IMR-90 (cell line): ENCODE measurements at regions not wholly inside any gene's neighbourhood (a gene's known extent, or its start where the extent isn't known, plus 50 kb on each side); places are given as distances from the start of the nearest gene placed in this dataset.

ENCODE experiments used
- ATAC-seq: fragments of 200-7000 bp; cut with Tn5 transposase; 2 replicates; pipeline ENCODE4 v1.9.1; 2020; ENCODE audit warnings: low read depth, mild to moderate bottlenecking, moderate library complexity
- BruUV-seq: library from RNA; stranded (reverse); fragments of 400-500 nt; replicated peaks from 2 replicates; lab custom pipeline; 2021; lab: Mats Ljungman, UMichigan
- CTCF ChIA-PET: fragments of 300-600 bp; formaldehyde crosslinking; extraction: SDS; loops from one replicate; lab custom pipeline; 2021; ENCODE audit warnings: antibody characterized with exemption; lab: Yijun Ruan, JAX
- POLR2A ChIA-PET: fragments of 300-600 bp; sonication (Branson Sonifier 250); formaldehyde crosslinking; loops from one replicate; lab custom pipeline; 2022; ENCODE audit warnings: antibody characterized with exemption; ENCODE audit not compliant: unreplicated experiment; lab: Charles Lee
- DNase-seq: peaks from one replicate; pipeline ENCODE4 v3.0.0; 2013
- H2AFZ ChIP-seq: replicated peaks from 2 replicates; pipeline ENCODE3; 2013; ENCODE audit warnings: low read length, mild to moderate bottlenecking; ENCODE audit not compliant: poor library complexity
- H2AK5ac ChIP-seq: 2 replicates; pipeline ENCODE4 v1.6.1; 2013; ENCODE audit warnings: low read depth, low read length, inconsistent platforms
- H2AK9ac ChIP-seq: replicated peaks from 2 replicates; pipeline ENCODE3; 2013; ENCODE audit warnings: mild to moderate bottlenecking, low read depth, low read length, moderate library complexity; ENCODE audit not compliant: poor library complexity
- H2BK120ac ChIP-seq: 2 replicates; pipeline ENCODE4 v1.6.1; 2013; ENCODE audit warnings: low read depth, low read length, inconsistent platforms
- H2BK15ac ChIP-seq: 3 replicates; pipeline ENCODE4 v1.6.1; 2013; ENCODE audit warnings: low read depth, low read length, inconsistent platforms
- H2BK20ac ChIP-seq: 2 replicates; pipeline ENCODE4 v1.6.1; 2013; ENCODE audit warnings: low read depth, mild to moderate bottlenecking, inconsistent platforms, low read length, moderate library complexity
- H2BK5ac ChIP-seq: 2 replicates; pipeline ENCODE4 v1.6.1; 2013; ENCODE audit warnings: mild to moderate bottlenecking, low read depth, low read length, inconsistent platforms; ENCODE audit not compliant: poor library complexity, severe bottlenecking
- H3K14ac ChIP-seq: replicated peaks from 2 replicates; pipeline ENCODE4 v1.6.1; 2013; ENCODE audit warnings: low read depth, low read length, inconsistent platforms
- H3K18ac ChIP-seq: 2 replicates; pipeline ENCODE4 v1.6.1; 2013; ENCODE audit warnings: low read depth, low read length, control low read depth
- H3K23ac ChIP-seq: 2 replicates; pipeline ENCODE4 v1.6.1; 2013; ENCODE audit warnings: low read depth, low read length, inconsistent platforms
- H3K27ac ChIP-seq: 2 replicates; pipeline ENCODE4 v1.5.1; 2013; ENCODE audit warnings: mild to moderate bottlenecking, control low read depth, low read length; ENCODE audit not compliant: insufficient read depth
- H3K27me3 ChIP-seq: 2 replicates; pipeline ENCODE4 v1.6.1; 2013; ENCODE audit warnings: low read length; ENCODE audit not compliant: control insufficient read depth, insufficient read depth
- H3K36me3 ChIP-seq: 2 replicates; pipeline ENCODE4 v1.6.1; 2013; ENCODE audit warnings: low read length, mixed read lengths; ENCODE audit not compliant: control insufficient read depth, insufficient read depth
- H3K4ac ChIP-seq: 2 replicates; pipeline ENCODE4 v1.6.1; 2013; ENCODE audit warnings: low read depth, low read length, inconsistent platforms
- H3K4me1 ChIP-seq: 2 replicates; pipeline ENCODE4 v1.6.1; 2013; ENCODE audit warnings: low read length, mixed read lengths; ENCODE audit not compliant: control insufficient read depth, insufficient read depth
- H3K4me2 ChIP-seq: 2 replicates; pipeline ENCODE4 v1.6.1; 2013; ENCODE audit warnings: low read depth, mild to moderate bottlenecking, control low read depth, low read length, moderate library complexity
- H3K4me3 ChIP-seq: 2 replicates; pipeline ENCODE4 v1.5.1; 2013; ENCODE audit warnings: low read depth, mild to moderate bottlenecking, control low read depth, low read length, moderate library complexity; ENCODE audit not compliant: insufficient read depth
- H3K56ac ChIP-seq: 2 replicates; pipeline ENCODE4 v1.6.1; 2013; ENCODE audit warnings: low read length, inconsistent platforms; ENCODE audit not compliant: insufficient read depth; ENCODE audit errors: extremely low read depth
- H3K79me1 ChIP-seq, 2 experiments: 2 replicates each; pipeline ENCODE4 v1.6.1; 2013; ENCODE audit warnings: low read length in 2 of 2, inconsistent platforms in 1 of 2, low read depth in 1 of 2
- H3K9ac ChIP-seq: 2 replicates; pipeline ENCODE4 v1.6.1; 2013; ENCODE audit warnings: low read depth, low read length, control low read depth
- H3K9me1 ChIP-seq: 2 replicates; pipeline ENCODE4 v1.6.1; 2013; ENCODE audit warnings: low read length, inconsistent platforms; ENCODE audit not compliant: insufficient read depth
- H3K9me3 ChIP-seq: 2 replicates; pipeline ENCODE4 v1.6.1; 2013; ENCODE audit warnings: low read length; ENCODE audit not compliant: control insufficient read depth, insufficient read depth
- H4K20me1 ChIP-seq: 2 replicates; pipeline ENCODE4 v1.6.1; 2013; ENCODE audit warnings: low read length, inconsistent platforms; ENCODE audit not compliant: insufficient read depth
- H4K5ac ChIP-seq: 2 replicates; pipeline ENCODE4 v1.6.1; 2013; ENCODE audit warnings: mild to moderate bottlenecking, low read depth, low read length, control low read depth
- H4K8ac ChIP-seq, 2 experiments: 2 replicates each; pipeline ENCODE4 v1.6.1; 2013; ENCODE audit warnings: low read depth in 2 of 2, low read length in 2 of 2, control low read depth in 1 of 2, inconsistent platforms in 1 of 2
- H4K91ac ChIP-seq: 2 replicates; pipeline ENCODE4 v1.6.1; 2013; ENCODE audit warnings: low read depth, low read length, inconsistent platforms; ENCODE audit not compliant: insufficient read depth
- ELK1 ChIP-seq: fragments of 150-350 bp; IDR thresholded peaks from 2 replicates; pipeline ENCODE4 v1.6.1; 2016; ENCODE audit warnings: low read depth, mild to moderate bottlenecking, low read length, moderate library complexity, borderline replicate concordance
- FOS ChIP-seq: fragments of 150-350 bp; IDR thresholded peaks from 2 replicates; pipeline ENCODE4 v1.6.1; 2016; ENCODE audit warnings: low read depth, low read length
- MAFK ChIP-seq: IDR thresholded peaks from 2 replicates; pipeline ENCODE4 v1.6.1; 2012; ENCODE audit warnings: low read depth, low read length, improper control_type of control experiment
- MAZ ChIP-seq: IDR thresholded peaks from 2 replicates; pipeline ENCODE4 v1.6.1; 2012; ENCODE audit warnings: low read depth, mild to moderate bottlenecking, low read length, improper control_type of control experiment, moderate library complexity, borderline replicate concordance
- MXI1 ChIP-seq: IDR thresholded peaks from 2 replicates; pipeline ENCODE4 v1.6.1; 2012; ENCODE audit warnings: low read depth, mild to moderate bottlenecking, low read length, moderate library complexity, borderline replicate concordance
- POLR2A ChIP-seq: IDR thresholded peaks from 2 replicates; pipeline ENCODE4 v1.6.1; 2012; ENCODE audit warnings: mild to moderate bottlenecking, low read depth, low read length
- RAD21 ChIP-seq: IDR thresholded peaks from 2 replicates; pipeline ENCODE4 v1.6.1; 2012; ENCODE audit warnings: low read length, improper control_type of control experiment
- RFX5 ChIP-seq: IDR thresholded peaks from 2 replicates; pipeline ENCODE4 v1.8.0; 2012; ENCODE audit warnings: low read depth, mild to moderate bottlenecking, low read length, moderate library complexity
- USF2 ChIP-seq: fragments of 150-350 bp; IDR thresholded peaks from 2 replicates; pipeline ENCODE4 v1.6.1; 2017; ENCODE audit warnings: mild to moderate bottlenecking, antibody characterized with exemption, low read length, low read depth
- WGBS, 2 experiments: methylation state at CpG; one replicate each; pipeline versions ENCODE4 v1.1.5 to v1.1.7; 2013; ENCODE audit warnings: missing lambda C conversion rate in 2 of 2; ENCODE audit not compliant: insufficient read length in 1 of 2; ENCODE audit errors: extremely low coverage in 2 of 2; 5-methylcytosine and 5-hydroxymethylcytosine counted together
- dilution Hi-C: fragments of 300-500 bp; cut with HindIII; formaldehyde crosslinking; loops from one replicate; pipeline ENCODE4 v1.14.3; 2018; ENCODE audit warnings: low sequenced_read_pairs; ENCODE audit not compliant: unreplicated experiment
- in situ Hi-C: fragments of 300-500 bp; cut with MboI; formaldehyde crosslinking; loops from 3 replicates; pipeline ENCODE4 v1.14.3; 2019; ENCODE audit warnings: low sequenced_read_pairs, inconsistent platforms, mixed read lengths
- intact Hi-C: fragments of 100-400 bp; cut with micrococcal nuclease; formaldehyde crosslinking; loops from 2 replicates; pipeline ENCODE4 v1.10.0; 2022

GRCh38 chr15:98556321-98556720 lies 92.0 kb upstream of the IGF1R start:
- Histone ChIP-seq H3K9me3 (no peaks in the 10 kb centered on the region), H3K36me3 (no peaks in the 10 kb centered on the region), H3K79me1 (no peaks in the 10 kb centered on the region), H2BK5ac (no peak overlapping the region), H3K18ac (no peak overlapping the region), H3K4me2 (no peak overlapping the region), H4K91ac (no peak overlapping the region), H4K5ac (no peak overlapping the region), H4K8ac (no peak overlapping the region), H3K9ac (no peak overlapping the region), H3K56ac (no peak overlapping the region), H3K14ac (no peak overlapping the region), H2BK20ac (no peak overlapping the region), H2AK9ac (no peak overlapping the region), H2AK5ac (no peak overlapping the region), H2BK15ac (no peak overlapping the region), H4K20me1 (no peaks in the 10 kb centered on the region), H3K27me3 (peaks cover 14% of the 10 kb centered on the region), H3K4me1 (no peaks in the 10 kb centered on the region), H3K23ac (no peak overlapping the region), H3K27ac (no peak overlapping the region), H2AFZ (no peak overlapping the region), H3K4me3 (no peak overlapping the region), H2BK120ac (no peak overlapping the region), H3K4ac (no peak overlapping the region), H3K9me1 (no peaks in the 10 kb centered on the region)
- in situ Hi-C loops = no loop called here
- CTCF ChIA-PET = interaction anchor here (0.5 to 1.2 kb wide), 2 partner anchors 36 to 56 kb away, joined by 3 to 4 read pairs; no protein-coding TSS in a partner anchor
- POLR2A ChIA-PET = interaction anchor here (0.5 kb wide), 1 partner anchor 13 kb away, joined by 3 read pairs; no protein-coding TSS in a partner anchor
- BruUV-seq = no TSS peak
- dilution Hi-C loops = no loop called here
- 100% methylated on average over 2 of the region's 4 CpGs; no CpG with 5 or more reads in 1 of the 2 experiments for WGBS, 2 experiments
- intact Hi-C loops = no loop called here
- DNase-seq (no peak), ATAC-seq (peak; percentile 48; the same call in 1 of the 2 replicates)
- TF ChIP-seq RAD21 (no peak), USF2 (no peak), ELK1 (no peak), MXI1 (no peak), POLR2A (no peak), MAZ (no peak), MAFK (no peak), RFX5 (no peak), FOS (no peak)
